ENCODE measurements at regions not wholly inside any gene's neighbourhood (a gene's known extent, or its start where the extent isn't known, plus 50 kb on each side); places are given as distances from the start of the nearest gene placed in this dataset.

DNA sequence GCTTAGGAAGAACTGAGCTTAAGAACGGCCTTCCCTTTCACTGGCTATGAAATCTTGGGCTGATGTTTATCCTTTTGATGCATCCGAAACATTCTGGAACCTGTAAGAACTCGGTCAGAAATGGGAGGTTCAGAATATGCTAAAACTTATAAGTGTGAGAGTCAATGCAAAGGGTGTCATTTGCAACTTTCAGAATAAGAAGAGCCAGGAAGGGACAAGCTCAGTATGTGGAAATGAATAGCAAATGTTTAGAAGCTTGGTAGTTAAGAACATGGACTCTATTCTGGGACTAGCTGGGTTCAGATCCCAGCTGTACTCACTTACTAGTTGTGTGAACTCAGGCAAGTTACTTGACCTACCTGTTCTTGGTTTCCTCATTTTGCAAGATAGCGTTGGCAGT lies 234.1 kb downstream of the OMA1 start:
- no peak for DNase-seq

DNA sequence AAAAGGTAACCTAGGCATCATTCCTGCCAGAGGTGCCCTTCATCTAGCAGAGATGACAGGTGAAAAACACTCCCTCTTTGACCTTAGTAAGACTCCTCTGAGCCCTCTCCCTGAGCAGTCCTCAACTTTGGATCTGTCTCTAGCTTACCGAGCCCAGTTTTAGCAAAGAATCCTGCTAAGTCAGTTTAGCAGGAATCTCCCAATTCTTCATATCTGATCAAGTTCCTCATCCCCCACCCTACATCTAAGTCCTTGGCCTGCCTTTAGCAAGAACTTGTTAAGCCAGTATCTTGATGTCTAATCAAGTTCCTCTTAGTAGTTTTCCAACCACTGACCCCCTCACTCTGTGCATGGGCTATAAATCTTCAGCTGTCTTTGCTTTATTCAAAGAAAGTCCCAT lies 235.6 kb downstream of the OMA1 start:
- DNase-seq = no peak

DNA sequence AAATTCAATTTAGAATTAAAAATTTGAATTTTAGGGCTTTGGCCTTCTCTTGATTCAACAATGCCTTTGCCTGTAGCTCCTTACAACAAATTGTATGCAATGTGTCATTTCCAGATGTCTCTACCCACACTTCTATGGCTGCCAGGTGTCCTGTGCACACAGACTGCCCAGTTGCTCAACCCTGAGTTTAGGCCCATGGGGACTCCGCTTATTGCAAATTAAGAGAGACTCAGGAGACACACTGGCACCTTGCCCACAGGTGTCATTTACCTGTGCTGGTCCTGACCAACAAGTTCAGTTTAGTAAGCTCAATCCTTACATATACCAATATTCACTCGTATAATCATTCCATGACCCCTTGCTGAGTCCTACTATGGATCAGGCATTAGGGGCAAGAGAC lies 236.1 kb downstream of the OMA1 start:
- DNase-seq = no peak

DNA sequence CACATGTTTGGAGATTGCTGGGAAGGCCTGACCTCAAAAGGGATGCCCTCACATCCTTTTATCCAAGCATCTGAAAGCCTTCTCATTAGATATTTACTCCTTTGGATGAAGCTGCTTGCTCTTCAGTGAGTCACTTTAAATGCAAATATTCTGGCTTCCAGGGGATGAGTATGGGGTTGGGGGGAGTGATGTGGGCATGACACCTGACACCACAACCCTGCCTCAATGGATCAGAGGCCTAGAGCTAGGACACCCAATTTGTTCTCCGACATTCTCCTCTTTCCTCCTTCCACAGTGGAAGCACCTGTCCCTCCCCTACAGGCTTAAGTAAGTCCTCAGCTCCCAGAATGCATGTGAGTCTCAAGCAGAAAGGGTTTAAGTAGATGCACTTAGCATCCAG lies 238.3 kb downstream of the OMA1 start:
- DNase-seq = no peak

DNA sequence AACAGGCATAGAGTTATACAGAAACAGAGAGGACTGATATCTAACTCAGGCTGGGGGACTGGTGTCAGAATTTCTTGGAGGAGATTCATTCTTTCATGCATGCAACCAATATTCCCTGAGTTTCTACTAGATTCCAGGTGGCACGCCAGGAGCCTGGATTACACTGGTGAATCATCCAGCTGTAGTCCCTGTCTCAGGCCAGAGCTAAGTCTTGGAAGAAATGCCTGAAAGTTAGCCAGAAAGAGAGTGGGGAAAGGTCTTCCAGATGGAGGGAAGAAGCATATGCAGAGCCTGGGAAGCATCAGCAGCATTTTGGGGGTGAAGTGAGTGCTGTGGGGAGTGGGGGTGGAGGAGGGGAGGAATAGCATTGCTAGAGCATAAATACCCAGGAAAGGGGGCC lies 239.1 kb downstream of the OMA1 start:
- peak; percentile 46 for DNase-seq

DNA sequence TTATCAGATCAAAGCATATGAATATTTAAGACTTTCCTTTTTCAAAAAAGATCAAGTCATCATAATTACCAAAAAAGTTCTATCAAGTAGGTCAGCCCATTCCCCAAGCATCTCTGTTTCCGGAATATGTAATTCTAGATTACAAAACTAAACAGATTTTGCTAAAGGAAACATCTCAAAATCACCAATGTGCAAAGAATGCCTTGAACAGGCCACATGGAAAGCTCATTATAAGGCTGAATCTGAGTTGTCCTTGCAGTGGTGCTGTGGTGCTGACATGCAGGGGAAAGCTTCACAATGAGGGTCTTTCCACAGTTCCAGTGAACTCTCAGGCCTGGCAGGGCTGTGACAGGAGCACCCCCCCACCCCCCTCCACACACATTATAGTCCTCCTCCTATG lies 240.9 kb downstream of the OMA1 start:
- no peak for DNase-seq

DNA sequence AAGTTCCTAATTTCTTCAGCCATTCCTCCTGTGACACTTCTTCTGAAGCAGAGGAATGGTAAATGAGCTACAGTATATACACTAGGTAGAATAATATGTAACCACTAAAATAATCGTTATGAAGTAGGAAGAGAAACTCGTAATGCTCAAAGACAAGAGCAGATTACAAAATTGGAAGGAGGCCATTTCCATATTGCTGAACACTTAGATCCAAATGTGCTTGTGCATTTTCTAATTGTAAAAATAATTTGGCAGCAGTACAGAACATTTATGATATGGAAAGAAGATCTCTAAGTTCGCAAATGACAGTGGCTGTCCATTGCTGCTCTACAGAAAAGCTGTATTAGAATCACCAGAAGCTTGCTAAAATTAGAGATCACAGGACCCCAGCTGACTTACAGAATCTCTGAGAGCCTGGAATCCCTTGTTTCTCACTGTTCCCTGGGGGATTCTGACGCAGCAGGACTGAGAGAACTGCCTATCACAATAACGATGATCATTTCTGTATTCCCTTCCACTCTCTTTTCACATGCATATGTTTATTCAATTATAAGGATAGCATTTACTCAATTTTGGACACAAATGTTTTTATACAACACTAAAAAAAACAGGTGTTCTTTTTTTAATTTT lies 242.1 kb downstream of the OMA1 start:
- DNase-seq = no peak

DNA sequence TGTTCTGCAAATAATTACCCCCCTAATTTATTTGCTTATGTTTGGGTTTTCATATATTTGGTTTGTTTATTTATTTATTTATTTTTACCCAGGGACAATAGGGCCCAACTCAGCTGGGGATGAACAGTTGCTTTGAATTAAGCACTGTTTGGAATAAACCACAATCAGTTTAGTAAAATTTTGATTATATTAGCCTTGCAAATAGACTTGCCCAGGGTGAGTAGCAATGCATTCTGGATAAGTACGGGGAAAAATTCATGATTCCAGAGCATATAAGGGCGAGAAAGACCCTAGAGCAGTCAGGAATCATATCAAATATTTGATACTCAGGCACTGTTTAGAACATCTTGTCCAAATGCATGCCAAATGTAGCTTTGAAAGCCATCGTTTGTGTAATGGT lies 242.7 kb downstream of the OMA1 start:
- no peak for DNase-seq

DNA sequence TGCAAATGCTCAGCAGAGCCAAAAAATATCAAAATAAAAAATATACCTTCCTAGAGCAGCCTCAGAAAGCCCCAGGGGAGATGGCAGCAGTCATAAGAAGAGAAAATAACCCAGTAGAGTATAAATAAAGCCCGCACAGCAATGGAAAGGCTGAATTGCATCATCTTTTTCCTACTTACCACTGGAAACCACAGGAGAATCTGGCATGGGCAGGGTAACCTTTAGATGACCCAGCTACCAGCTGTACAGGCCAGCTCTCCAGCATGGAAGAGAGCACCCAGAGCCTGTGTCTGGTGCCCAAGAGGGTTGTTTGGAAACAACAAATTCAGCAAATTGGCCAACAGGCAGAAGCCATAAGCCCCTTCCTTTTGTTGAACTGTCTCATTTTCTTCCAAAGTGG lies 253.1 kb downstream of the OMA1 start:
- no peak for DNase-seq

DNA sequence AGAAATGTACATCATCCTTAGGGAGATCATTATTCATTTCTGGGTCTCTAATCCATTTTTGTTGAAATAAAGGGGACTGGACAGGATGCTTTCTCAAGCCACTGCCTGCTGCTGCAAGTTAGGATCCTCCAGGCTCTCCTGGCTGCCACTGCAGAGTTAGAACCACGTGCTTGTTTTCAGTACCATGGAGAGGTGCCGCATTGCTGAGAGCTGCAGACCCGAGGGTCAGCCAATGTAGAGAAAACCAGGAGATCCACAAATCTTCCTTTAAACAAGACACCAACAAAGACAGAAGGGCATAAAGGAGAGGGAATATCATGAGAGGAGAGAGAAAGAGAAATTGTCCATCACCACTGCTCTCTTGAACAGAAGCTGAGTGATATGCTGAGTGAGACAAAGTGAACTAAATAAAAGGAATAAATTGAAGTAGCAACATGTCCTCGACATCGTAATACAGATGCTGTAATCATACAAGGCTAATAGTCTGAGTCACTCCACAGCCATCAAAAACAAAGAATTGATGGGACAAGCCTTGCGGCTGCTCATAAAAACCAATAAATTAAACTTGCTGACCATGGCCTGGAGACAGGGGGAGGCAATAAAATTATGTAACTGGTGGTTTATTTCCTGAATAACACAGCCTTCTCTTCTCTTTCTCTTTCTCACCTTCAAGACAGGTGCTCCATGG lies 255.7 kb downstream of the OMA1 start:
- peak; percentile 45 for DNase-seq

DNA sequence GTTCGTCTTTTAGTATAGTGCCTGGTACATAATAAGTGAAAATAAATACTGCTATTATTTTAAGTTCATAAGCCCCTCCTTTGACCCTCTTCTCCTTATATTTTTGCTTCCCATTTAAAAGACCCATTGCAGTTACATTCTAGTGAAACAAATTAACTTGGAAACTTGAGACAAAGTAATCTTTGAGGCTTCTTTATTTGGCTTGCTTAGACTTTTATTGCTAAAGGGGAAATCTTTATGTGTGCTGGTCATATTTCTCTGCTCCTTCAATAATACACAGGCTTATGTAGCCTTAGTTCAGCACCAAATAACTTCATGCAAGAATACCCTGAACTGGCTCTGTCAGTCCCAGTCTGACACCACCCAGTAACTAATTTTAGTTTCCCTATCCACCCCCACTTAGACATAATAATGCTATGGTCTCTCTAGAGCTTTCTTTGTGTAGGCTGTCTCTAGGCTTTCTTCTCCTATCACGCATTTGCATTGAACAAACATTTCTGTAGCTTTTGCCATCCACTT lies 257.8 kb downstream of the OMA1 start:
- DNase-seq = no peak

DNA sequence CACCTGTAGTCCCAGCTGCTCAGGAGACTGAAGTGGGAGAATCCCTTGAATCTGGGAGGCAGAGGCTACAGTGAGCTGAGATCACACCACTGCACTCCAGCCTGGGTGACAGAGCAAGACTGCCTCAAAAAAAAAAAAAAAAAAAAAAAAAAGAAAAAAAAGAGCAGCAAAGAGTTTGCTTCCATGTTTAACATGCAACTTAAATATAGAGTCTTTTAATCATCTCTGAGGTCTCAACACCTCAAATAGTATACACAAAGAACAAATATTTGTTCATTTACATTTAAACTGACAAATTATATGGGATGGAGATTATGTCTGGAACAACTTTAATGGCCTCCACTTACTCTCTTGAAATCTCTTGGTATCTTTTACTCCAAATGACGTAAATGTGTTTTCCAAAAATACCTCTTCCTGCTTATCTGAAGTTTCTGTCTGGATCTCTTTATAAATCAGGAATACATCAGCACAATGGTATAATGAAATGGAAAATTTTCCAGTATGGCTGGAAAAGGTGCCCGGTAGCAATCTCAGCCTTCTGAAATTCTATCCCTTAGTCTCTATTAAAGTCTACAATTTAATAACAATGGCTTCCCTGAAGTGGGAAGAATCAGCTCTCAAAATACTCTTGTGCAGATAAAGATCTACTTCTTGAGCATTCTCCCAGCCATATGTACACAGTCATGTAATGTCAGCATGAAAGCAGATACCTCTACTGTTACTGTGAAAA lies 258.5 kb downstream of the OMA1 start:
- DNase-seq = no peak

DNA sequence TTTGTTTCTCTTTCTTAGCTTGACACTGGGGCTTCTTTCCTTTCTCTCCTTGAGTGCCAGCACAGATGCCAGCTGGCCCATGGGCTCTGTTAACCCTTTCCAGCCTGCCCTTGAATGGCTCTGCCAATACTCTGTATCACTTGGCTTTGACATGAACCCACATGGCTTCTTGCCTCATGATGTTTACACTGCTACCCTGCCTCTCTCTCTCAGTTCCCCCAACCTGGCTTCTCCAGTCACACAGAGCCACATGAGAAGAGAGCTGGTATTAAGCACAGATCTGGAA lies 262.4 kb downstream of the OMA1 start:
- no peak for DNase-seq

DNA sequence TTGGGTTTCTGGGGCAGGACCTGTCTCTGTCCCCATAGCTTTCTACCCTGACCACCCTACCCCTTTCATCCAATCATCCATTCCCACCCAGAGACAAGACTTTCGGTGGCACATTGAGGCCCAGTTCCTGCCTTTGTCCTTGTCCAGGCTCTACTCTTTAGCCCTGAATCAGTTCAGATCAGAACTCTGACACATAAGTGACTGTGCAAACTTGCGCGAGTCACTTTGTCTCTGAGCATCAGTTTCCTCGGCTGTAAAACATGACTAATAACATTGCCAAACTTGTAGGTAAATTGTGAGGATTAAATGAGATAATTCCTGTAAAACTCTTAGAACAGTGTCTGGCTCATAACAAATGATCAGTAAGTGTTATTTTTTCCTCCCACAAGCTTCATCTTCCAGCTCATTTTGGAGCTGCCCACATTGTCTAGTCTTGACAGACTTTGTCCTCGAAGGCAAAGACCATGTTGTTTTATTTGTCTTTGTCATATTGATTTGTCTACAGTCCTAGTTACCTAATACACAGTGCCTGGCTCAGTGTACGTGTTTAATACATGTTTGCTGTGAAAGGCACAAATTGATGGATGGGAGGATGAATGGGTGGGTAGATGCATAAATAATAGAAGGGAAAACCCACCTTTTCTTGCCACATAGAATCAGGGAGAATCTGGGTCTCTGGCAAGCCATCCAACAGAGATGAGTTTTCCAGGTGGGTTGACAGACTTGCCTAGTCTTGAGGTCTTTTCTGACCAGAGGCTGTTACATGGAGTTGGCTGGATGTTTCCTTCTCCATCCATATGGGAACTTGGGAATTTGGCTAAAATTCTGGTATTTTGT lies 262.9 kb downstream of the OMA1 start:
- no peak for DNase-seq

DNA sequence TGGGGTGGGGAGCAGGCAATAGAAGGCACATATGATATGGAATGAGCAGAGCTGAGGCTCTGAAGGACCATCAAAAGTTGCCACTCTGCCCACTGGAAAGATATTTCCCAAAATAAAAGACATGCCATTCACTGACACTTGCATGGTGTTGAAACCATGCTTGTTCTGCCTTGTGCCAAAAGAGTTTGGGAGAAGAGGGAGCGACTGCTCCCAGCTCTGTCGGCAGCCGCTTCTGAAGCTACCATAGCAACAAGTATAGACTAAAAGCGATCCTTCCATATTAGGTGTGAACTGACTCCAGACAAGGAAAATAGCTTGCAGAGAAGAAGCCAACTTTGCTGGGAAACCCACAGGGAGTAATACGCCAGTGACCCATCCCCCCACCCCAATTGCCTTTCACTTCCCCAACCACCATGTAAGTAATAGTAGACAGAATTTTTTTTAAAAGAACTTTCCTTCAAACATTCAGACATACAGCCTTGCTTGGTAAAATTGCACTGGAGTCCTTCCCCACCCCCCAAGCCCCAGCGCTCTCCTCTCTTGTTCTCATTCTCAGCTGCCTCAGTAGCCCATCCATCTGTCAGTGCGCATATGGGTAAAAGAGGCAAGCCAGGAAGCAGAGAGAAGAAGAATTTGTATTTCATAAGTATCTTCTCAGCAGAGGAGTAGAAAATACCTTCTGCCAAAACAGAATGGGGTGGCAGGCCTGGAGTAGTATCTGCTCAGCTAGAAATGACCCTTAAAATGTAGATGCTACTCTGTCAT lies 263.7 kb downstream of the OMA1 start:
- no peak for DNase-seq

DNA sequence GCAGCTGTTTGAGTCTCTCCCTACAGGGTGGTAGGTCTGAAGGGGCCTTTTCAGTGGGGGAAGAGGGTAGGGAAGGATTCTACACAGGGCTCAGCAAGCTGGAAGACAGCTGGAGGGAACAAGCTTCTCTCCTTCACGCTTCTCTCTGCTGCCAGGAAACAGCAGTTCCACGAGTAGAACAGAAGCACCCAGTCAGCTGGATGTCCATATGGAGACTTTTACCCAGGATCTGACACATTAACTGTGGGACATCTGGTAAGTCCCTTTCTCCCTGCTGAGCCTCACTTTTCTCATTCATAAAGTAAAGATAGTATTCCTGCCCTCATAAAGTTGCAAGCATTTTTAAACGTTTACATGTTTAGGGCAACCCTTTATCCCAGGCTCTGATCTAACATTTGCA lies 280.3 kb downstream of the OMA1 start:
- DNase-seq = no peak

DNA sequence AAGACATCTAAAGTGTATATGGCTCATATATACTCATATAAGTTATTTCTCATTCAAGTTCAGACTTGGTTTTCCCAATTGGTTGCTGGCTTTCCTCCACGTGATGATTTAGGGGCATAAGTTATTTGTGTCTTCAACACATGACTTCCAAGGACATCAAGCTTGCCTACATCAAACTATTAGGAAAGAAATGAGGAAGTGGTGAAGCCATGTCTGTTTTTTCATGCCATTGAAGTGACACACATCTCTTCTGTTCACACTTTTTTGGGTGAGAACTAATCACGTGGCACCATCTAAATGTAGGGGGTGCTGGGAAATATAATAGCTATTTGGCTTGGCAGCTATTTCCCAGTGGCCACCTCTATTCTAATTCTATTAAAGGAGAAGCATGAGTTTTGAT lies 282.1 kb downstream of the OMA1 start:
- DNase-seq = no peak

DNA sequence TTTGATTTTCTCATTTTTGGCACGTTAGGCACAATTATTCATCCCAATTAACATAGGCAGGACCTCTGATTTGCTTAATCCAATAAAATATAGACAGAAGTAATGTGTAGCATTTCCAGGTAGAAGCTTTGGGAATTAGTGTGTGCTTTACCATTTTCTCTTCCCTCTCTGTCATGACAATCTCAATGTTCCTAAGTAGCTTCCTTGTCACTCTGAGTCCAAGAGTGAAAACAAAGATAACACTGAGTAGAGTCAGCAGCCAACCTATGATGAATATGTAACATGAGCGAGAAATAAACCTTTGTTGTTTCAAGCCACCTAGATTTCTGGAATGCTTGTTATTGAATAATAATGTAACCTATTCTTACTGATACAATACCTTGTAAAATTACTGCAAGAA lies 283.8 kb downstream of the OMA1 start:
- no peak for DNase-seq

DNA sequence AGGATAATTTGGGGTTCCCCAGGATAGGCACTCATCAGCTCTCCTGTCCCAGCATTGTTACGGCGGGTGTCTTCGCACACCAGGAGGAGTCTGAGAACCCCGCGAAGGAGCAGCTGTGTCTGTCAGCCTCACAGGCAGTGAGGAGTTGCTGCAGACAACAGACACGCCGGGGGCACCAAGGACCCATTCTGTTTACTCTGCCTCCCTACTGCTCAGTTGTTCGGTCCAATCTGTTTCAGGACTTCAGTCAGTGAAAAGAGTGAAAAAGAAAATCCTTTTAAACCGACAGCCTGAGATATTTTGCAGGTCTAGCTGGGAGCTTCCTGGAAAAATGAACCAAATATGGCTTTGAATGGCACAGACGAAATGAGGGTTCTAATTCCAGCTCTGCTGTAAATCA lies 288.4 kb downstream of the OMA1 start:
- no peak for DNase-seq

DNA sequence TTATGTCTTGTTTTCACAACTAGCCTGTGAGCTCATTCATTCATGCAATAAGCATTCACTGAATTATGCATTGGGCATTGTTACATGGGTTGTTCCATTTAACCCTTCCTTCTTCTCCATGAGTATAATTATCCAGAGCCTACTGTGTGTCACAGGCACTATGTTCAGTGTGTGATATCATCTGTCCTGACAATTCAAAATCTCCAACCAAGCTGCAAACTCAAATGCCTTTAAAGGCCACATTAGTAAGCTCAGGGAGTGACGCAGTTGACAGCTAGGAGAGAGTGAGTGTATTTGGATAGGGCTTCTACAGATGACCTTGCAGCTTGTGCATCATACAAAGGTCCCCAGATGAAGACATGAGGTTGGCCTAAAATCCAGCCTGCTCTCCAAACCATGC lies 289.5 kb downstream of the OMA1 start:
- DNase-seq = no peak

DNA sequence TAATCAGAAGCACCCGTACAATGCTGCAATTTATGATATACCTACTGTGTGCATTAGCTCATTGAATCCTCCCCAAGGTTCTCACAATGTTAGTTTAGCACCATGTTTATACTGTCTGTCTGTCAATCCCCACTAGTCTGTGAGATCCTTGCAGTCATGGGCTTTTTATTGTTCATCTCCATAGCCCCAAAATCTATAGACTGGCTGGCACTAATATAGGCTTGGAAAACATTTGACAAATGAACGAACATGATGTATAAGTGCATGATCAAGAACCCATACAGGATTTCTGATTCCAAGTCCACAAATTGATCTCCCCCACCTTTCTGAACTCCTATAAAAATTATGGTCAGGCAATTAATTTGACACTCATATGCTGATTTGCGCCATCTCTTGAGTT lies 290.0 kb downstream of the OMA1 start:
- no peak for DNase-seq

DNA sequence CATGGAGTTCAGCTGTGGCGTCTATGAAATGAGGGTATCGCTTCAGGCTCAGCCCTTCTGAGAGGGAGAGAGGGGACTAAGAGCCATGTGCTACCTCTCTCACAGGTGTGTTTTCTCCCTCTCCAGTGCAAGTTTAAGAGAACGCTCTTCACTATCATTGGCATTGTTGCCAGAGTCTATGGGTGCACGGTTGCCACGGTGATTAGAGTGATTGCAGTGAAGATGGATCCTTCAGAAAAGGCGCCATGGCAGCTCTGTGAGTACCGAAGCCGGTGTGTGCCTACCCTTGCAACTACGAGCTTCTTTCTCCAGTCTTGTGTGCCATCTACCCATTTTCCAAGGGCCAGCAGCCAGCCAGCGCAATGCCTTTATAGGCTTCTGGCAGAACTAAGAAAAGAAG lies 290.5 kb downstream of the OMA1 start:
- no peak for DNase-seq

Data from muscle of arm (tissue), 1 donor.